Dermis blood vessel endothelial cell (primary cell): ENCODE measurements at regions not wholly inside any gene's neighbourhood (a gene's known extent, or its start where the extent isn't known, plus 50 kb on each side); places are given as distances from the start of the nearest gene placed in this dataset.

ENCODE experiments used
- DNase-seq: peaks from one replicate; pipeline ENCODE4 v3.0.0; 2010

DNA sequence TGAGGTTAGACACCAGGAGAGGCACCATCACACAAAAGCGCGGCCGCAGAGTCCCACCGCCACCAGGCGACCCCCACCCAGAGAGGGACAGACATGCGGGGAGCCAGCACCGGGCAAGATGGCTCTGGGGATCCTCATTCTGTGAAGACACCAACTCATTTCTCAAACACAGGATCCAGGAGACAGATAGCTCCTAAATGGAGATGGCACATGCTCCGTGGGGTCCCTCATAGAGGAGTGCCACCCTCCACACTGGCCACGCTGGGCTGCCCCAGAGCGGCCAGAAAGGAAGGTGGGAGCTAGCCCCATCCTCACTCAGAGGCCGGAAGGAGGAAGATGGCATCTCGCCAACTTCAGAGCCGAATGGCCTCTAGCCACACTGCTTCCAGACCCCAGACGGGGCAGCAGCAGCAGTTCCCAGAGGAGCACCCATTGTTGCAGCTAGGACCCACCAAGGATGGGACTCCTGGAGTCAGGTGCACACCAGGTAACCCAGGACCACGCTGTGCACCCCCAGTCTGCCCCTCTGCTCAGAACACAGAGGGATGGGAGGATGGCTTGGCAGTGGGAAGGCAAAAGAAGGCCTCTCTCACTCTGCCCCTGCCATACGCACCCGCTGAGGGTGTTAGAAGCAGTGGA, 78.6 kb downstream of the ZIC5 start:
- DNase-seq: no peak

DNA sequence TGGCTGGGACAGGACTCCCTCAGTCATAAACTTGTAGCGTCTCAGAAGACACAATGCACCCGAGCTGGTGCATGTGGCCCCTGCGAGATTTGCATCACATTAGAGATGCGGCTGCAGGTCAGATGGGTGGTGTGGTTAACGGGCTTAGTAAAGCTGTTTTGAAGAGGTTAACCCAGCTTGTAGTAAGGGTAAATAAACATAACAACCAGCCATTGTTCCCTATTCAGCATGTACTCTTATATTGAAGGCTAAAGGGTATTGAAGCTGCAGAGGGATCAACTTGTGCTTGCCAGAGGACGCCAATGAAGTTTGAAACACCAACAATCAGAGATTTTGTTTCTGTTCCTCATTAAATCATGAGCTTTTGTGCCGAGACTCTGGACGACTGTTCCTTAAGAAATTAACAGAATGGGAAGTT, 79.4 kb downstream of the ZIC5 start:
- no peak for DNase-seq

DNA sequence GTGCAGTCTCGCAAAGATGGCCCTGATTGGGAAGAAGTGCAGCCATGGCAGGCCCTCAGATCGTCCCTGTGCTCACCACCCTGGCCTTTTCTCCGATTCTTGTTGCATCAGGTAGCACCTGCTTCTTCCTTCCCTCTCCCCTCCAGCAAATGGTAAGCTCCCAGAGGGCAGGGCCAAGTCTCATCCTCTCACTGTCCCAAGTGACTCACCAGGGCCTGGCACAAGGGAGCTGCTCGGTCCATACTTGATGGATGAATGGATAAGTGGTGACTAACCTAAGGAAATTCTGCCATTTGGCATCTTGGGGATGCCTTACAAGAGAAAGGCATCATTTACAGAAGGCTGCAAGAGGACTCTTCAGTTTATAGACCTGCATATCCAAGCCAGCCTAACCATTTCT, 84.9 kb downstream of the ZIC5 start:
- no peak for DNase-seq

DNA sequence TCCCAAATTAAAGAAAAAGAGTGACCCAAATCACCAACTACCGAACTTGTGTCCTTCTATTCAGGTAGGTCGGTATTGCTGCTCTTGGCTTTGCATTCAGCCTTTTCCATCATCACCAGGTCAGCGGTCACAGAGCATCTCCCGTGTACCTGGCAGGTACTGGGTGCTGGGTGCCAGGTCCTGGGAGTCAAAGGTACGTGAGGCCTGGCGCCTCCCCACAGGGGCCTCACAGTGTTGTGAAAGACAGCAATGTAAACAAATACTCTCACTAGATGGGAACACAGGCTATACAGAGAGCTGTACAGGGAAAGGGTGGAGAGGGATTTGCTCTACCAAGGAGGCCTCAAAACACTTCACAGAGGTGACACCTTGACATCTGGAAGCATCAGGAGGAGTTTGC, 86.7 kb downstream of the ZIC5 start:
- no peak for DNase-seq

DNA sequence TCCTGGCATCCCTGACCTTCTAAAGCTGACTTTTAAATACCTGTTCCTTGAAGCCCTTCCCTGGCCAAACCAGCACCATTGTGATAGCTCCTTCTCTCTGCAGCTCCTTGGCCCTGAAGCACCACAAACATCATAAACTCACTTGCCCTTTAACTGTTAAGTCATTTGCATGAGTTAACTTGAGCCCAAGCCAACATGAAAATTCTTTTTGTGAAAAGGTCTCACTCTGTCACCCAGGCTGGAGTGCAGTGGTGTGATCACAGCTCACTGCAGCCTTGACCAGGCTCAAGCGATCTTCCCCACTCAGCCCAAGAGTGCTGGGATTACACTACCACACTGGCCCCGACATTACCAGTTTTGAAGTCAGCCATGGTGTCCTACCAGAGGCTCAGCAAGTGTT, 87.8 kb downstream of the ZIC5 start:
- DNase-seq: no peak

DNA sequence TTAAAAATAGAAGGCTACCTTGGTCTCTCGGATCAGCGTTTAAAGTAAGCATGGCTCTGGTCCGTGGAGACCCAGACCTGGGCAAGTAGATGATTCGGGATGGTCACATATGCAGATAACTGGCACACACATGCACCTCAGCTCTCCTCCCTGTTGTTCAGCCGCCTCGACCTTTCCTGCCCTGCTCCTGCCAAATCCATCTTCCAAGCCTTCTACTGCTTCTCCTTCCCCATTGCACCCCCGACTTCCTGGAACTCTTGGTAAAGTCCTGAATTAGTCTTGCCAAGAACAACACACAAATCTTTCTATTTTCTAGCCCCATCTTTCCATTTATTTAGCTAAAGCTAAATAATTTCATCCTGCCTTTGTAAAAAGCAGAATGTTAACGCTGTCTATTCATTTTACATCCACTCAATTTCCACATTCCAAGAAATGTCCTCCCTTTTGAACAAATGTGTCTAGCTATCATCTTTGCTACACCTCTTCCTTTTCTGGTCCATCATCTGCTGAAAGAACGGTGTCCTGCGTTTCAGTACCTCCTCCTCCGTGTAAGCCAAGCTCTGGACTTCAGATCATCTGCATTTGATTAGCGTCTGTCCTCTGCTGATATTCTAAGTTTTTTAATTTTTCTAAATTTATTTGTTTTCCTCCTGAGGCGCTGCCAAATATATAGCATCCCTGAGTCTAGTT, 92.5 kb downstream of the ZIC5 start:
- DNase-seq: no peak

DNA sequence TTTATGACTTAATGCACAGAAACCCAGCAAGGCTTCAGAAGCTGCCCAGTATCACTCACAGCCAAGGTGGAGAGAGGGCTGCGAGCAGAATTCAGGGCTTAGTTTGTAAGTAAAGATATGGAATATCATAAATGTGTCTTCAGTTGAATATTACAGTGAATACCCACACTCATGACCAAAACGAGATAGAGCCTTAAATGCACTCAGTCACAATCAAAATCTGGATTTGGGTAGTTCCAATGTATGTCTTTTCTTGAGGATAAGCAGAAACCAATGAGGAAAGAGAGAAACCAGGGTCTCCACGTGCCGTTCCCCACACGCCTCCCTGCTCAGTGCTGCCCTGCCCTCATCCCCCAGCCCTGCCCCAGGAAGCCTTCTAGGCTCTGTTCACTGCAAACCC, 94.9 kb downstream of the ZIC5 start:
- no peak for DNase-seq

DNA sequence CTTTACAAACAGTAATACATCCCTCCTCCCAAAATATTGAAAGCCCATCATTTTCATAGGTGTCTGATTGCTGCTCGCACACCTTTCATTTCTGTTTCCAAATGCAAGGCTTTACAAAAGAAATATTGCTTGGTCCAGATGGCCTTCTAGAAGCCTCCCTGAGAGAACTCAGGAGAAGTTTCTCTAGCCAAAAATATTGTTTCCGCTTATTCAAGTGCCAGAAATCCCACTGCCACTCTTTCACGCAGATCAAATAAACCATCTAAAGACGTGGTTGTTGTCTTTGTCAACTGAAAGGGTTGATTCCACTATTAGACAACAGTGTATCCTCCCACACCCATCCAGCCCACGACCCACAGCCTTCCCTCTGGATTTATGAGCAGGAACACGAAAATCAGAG, 96.2 kb downstream of the ZIC5 start:
- no peak for DNase-seq

DNA sequence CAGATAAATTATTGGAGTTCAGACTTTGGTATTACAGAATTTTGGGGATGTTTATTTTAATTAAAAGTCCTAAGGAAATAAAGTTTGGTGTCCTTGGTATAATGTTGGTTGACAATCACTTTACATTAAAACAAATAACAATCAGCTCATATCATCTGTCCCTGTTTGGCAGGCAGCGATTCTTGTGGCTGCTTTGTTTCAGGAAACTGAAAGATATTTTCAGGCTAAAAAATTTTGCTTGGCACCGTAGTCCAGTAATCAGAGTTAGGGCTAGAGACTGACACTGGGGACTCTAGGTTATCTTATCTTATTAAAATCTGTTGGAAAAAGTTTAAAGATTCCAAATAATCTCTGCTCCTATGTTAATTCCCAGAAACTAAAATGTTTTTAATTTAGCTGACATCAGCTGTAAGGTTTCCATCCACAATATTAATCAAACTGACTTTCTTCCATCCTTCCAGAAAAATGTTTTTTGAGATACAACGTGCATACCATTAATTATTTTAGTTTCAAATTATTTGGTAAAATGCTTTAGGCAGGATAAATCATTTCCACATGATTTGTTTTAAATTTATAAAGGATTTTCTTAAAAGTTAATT, 97.6 kb downstream of the ZIC5 start:
- DNase-seq: no peak

DNA sequence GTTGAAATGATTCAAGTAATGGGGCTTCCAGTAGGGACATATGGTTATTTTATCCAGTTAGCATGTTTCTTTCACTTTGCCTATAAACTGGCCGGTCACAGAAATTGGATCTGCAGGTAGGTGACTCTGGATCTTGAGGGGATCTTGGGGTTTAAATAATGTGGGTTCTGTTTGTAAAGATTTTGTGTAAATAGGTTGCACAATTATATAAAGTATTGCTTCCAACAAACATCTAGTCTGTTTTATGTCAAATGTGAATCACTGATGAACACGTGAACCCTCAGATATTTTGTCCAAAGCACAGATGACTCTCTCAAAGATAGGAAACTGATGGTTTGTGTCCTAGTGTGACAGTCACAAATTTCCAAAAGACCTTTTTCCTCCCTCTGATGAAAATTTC, 98.4 kb downstream of the ZIC5 start:
- DNase-seq: no peak

DNA sequence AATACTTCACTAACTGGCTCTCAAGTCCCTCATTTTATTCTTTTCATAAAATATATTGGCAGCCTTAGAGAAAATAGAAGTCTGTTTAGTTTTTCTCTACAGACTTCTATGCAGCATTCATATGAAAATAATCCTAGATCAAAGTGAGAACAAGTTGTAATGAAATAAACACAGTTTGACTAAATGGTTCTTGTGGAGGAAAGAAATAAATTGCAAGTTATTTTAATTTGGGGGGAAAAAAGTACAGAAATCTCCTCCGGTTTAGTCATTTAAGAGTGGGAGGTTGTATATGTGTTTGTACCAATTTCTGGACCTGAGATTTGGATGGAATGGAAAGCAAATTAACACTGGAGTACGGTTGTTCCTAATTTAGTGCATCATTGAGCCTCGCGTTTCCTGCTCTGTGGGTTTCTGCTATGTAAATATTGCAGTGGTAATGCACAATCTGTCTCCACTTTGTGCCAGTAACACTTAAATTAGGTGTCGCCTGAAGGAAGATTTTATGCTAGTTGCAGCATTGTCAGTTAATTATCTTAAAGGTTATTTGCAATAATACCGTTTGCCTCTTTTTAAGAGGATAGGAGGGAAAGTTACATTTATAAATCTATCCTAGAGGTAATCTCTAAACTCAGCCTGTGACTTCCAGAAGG, 100.2 kb downstream of the ZIC5 start:
- no peak for DNase-seq

DNA sequence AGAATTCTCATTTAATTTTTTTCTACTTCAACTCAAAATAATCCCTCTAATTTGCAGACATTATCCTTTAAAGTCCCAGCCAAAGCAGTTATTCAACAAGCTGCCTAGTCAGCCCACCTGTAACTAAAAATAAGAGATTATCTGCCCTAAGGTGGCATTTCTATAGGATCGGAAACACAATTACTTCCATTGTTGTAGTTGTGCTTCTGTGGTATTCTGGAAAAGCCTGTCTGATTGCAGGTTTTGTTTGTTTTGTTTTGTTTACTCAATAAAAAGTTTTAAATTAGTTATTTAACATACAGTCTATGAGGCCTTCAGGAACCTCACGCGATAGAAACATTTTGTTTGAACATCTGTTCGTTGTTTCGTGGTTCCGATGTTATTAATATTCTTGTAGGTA, 101.0 kb downstream of the ZIC5 start:
- no peak for DNase-seq

DNA sequence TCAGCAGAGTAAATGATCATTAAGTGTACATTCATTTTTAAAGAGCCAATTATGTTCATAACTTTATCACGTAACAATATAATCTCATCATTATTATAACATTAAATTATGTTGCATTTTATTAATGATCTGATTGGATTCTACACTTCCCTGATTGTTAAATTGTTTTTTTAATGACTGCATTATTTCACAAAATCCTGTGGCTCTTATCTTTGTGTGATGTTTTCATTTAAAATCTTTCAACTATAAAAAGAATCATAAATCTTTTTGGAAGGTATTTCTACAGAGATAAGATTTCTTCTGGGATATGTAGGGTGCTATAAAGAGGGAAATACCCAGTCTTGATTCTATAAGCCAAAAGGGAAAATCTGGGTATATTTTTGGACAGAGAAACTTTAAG, 101.7 kb downstream of the ZIC5 start:
- DNase-seq: no peak

DNA sequence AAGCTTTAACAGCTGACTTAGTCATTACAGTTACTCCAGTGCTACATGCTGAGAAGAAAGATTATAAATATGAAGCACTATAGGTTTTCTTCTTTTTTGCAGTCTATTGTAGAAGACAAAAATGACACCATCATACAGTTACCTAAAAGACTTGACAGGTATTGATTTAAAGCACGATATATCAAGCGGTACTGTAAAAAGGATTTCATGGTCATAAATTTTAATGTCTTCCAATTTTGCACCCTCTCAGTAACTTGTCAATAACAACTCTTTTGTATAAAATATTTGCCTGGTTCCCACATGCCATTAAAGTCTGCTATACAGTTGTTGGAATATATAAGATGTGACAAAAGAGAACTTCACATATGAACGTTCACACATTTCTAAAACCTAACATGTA, 102.8 kb downstream of the ZIC5 start:
- DNase-seq: no peak

DNA sequence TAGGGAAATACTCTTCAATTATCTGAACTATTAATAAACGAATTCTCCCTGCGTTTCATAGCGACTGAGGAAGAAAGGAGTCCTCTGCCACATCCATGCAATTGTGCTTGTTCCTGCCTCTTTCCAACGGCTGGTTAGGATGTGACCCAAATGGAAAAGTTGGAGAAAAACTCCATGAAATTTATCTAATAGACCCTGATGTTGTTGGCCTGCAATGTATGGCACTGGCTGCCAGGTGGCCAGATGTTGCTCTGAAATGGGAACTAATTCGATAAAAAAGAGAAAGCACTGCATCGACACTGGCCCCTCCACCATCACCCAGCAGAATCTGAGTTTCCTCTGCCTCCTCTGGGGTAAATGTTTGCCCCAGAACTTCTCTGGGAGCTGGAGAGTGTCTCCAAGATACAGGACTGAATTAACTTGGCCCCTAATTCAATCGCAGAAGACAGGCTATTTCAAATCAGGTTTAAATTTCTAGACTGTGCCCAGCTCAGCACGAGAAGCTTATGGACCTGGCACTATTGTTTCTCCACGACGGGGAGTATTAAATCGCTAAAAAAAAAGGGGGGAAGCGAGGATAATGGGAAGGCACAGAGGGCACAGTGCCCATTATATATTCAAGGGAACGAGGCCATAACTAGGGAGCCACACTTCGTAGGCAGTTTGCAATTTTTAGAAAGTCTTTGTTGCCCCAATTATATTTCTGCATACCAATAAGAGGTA, 103.9 kb downstream of the ZIC5 start:
- no peak for DNase-seq

DNA sequence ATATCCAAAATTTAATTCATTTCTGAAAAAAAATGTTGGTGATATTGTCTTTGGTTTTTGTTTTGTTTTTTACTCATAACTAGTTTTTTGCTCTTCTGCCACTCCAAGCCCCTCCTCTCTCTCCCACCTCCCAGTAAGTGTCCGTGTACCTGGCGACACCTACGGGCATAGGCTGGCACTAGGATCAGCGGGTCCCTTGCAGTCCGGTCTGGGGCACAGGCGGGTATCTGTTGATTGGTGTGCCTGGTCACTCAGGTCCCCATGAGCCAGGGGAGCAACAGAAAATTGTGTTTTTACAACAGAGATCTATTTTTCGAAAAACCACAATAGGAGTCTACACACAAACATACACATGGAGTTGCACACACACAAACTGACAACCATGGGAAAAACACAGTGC, 104.8 kb downstream of the ZIC5 start:
- DNase-seq: no peak

DNA sequence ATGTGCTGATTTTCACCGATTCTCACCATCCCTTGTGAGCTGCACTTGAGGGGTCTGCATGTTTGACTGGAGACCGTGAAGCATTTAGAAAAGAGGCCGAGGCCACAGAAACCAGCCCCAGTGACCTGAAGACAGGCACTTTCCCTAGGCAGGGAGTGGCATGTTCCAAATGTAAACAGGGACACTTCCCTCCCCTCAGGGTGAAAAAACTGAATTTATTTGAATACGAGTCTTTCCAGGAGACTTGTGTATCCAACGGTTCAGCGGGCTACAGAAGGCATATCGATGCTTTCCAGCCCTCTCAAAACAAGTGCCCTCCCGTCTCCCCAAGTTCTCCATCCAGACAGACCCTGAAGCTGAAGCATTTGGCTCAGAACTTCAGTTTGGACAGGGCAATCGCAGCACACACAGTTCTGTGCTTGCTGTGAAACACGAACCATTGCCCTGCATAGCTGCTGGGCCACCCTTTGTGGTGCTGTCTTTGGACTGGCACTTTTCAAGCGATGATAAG, 106.1 kb downstream of the ZIC5 start:
- DNase-seq: no peak

DNA sequence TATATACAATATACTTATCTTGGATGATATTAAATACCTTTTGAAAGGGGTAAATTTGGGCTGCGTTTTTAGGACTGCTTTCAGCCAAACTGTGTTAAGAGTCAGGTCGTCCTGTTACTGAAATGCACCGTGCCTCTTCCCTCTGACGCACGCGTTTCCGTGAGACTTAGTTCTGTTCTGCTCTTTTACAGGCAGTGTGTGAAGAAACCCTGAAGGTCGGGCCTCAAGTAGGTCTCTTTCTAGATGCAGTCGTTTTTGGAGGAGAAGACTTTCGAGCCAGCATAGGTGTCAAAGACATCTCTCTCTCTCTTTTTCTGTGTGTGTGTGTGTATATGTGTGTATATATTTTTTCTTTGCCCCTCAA, 107.0 kb downstream of the ZIC5 start:
- DNase-seq: no peak

DNA sequence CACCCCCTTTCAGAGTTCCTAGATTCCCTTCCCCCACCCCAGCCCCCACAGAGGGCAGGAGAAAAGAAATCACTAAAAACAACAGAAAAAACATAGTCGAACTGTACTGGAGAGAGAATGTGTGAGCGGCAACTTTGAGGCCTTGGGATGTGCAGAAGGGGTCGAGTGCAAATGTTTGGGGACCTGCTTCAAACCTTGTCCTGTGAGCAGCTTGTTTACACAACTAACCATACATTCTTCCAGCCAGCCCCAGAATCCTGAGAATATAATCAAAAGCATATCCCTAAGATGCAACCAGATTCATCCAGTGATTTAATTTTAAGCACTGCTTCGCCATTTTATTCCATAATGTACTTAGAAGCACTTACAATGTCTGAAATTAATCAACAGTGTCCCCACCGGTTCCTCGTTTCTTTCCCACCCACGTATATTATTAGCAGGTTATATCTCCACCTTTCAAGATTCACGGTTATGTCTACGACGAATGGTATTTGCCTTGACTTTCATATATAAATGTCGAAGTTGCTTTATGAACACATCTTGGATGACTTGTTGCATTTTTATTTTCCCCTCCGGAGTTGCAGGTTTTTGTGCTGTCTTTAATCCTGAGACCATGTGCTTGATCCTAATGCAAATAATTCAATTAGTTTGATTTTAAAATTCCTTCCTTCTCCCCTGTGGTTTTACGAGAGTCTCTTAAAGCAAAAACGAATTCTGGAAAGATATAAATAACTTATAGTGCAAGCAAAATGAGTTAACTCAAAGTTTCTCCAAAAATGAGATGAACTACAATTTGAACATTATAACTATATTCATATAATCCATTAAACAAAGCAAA, 107.6 kb downstream of the ZIC5 start:
- DNase-seq: no peak

DNA sequence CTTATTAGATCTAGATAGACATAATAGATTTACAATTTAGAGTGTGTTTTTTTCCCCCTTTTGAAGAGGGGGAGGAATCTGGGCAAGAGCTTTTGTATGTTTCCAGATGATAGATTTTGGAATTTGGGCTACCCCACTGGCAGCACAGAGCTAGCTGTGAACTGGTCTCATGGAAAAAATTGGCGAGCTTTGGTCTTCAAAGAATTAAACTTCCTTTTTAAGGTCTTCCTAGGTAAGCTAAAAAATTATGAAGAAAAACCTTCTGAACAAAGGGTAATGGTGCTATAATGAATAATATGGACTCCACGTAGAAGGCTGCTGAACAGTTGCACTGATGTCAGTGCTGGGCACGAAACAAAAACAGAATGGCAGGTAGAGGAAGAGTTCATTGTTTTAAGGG, 109.3 kb downstream of the ZIC5 start:
- no peak for DNase-seq

DNA sequence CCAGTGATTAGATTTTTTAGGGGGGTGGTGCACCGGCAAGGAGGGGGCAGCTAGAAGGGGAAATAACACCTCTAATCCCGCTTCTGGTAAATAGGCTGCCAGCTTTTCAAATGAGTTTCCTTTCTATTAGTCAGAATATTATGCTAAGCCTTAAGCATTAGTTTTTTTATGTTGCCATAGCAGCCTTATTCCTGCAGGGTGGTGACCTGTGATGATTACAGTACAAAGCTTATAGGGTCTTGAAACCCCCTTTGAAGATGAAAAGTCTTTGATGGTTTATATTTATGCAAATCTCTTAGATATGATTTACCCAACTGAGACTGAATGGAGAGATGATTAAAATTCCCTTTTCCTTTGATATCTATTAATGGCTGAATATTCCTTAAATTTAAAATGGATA, 109.8 kb downstream of the ZIC5 start:
- DNase-seq: no peak

DNA sequence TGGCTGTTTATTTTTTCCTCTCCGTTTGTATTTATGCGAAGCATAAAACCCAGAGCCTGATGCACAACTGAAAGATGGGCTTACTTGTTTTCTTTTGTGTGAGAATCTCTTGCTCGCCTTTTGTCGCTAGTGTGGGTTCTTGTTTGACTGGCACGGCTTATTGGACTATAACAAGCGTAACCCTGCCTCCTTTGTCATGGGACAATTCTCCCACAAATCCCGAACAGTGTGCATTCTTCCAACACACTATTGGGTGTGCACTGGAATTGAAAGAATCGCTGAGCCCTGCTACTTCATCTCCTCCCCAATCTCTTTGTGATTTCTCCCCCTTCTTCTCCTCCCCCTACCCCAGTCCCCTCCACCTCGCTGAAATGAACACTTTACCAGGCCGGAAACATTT, 110.8 kb downstream of the ZIC5 start:
- no peak for DNase-seq
